ENCODE measurements at regions not wholly inside any gene's neighbourhood (a gene's known extent, or its start where the extent isn't known, plus 50 kb on each side); places are given as distances from the start of the nearest gene placed in this dataset.

DNA sequence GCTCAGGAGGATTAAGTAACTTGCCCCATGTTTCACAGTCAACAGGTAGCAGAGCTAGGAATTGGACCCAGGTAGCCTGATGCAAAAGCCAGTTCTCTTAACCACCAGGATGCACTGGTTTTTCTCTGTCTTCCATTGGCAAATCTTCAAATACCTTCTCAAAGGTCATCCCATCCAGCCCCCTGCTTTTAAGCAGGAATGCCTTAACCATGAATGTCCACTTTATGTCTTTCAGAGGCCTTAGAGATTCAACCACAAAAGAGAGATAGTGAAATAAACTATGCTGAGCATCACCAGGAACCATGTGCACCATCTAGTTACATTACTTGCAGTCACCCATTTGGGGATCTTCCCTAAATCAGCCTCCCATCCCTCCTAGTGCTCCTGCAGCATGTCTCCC lies 94.3 kb downstream of the C17orf67 start:
- H3K4me3 ChIP-seq (ENCODE audit: low read depth, low read length), result no peak overlapping the region
- TF ChIP-seq, protein P1, sequence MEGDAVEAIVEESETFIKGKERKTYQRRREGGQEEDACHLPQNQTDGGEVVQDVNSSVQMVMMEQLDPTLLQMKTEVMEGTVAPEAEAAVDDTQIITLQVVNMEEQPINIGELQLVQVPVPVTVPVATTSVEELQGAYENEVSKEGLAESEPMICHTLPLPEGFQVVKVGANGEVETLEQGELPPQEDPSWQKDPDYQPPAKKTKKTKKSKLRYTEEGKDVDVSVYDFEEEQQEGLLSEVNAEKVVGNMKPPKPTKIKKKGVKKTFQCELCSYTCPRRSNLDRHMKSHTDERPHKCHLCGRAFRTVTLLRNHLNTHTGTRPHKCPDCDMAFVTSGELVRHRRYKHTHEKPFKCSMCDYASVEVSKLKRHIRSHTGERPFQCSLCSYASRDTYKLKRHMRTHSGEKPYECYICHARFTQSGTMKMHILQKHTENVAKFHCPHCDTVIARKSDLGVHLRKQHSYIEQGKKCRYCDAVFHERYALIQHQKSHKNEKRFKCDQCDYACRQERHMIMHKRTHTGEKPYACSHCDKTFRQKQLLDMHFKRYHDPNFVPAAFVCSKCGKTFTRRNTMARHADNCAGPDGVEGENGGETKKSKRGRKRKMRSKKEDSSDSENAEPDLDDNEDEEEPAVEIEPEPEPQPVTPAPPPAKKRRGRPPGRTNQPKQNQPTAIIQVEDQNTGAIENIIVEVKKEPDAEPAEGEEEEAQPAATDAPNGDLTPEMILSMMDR (IDR thresholded peaks at IDR 0.05; ENCODE audit: low read depth, low read length), result no peak

DNA sequence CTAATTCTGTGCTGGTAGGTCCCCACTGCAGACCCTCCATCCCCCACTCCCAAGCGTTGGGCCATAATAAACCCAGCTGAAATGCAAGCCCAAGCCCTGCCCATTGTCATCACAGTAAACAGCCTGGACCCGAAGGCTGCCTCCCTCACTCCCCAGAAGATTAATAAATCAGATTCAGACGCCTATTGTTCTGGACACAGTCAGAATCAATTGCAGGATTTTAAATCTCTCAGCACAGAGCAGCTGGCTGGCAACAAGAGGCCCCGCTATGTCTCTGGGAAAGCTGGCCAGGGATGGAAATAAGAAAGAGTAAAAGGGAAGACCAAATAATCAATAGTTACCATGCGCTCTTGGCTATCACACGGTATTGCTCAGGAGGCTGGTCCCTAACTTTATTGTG lies 93.9 kb downstream of the C17orf67 start:
- TF ChIP-seq, protein P1 (IDR thresholded peaks at IDR 0.05; ENCODE audit: low read depth, low read length), result no peak
- no peak overlapping the region for H3K4me3 ChIP-seq (ENCODE audit: low read depth, low read length)

DNA sequence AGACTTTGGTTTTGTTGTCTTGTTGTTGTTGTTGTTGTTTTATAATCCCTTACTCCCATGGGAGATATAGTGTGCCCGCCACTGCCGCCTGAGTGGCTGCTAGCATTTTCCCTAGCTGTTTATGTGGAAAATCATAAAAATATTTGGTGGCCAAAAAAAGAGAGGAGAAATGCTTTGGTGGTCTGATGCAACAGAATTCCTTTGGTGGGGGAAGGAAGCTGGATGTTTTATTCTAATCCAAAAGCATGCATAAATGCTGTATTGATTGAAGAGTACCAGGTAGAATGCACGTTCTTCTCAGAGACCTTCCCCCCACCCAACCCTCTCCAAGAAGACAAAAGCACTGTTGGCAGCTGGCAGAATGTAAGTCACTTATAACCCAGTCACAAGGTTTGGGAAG lies 93.2 kb downstream of the C17orf67 start:
- H3K4me3 ChIP-seq (ENCODE audit: low read depth, low read length), result no peak overlapping the region
- TF ChIP-seq, protein P1 (IDR thresholded peaks at IDR 0.05; ENCODE audit: low read depth, low read length), result no peak
